ENCODE measurements at regions not wholly inside any gene's neighbourhood (a gene's known extent, or its start where the extent isn't known, plus 50 kb on each side); places are given as distances from the start of the nearest gene placed in this dataset.

GRCh38 chr14:82720946-82721345 is 1187.3 kb upstream of the SEL1L start:
- DNase-seq (ENCODE audit: insufficient read length, low spot score) (no peak), FAIRE-seq (no peak)
- TF ChIP-seq POU2F2 (IDR thresholded peaks at IDR 0.05; ENCODE audit: low read depth, low read length) (no peak), POLR2A (IDR thresholded peaks at IDR 0.05; ENCODE audit: low read depth, low read length) (no peak), POLR2AphosphoS5 (IDR thresholded peaks at IDR 0.05; ENCODE audit: low read depth, low read length) (no peak), SPI1 (IDR thresholded peaks at IDR 0.05; ENCODE audit: low read depth, low read length) (no peak), PAX5 (IDR thresholded peaks at IDR 0.05; ENCODE audit: insufficient read depth, low read length, severe bottlenecking) (no peak), TAF1 (IDR thresholded peaks at IDR 0.05; ENCODE audit: low read depth, low read length) (no peak)

- FAIRE-seq (no peak), DNase-seq (ENCODE audit: insufficient read length, low spot score) (no peak)
- no peak for TF ChIP-seq POLR2A (IDR thresholded peaks at IDR 0.05; ENCODE audit: low read depth, low read length)
- no peak for TF ChIP-seq TAF1 (IDR thresholded peaks at IDR 0.05; ENCODE audit: low read depth, low read length)
These were observed 1190.7 kb upstream of the SEL1L start for GRCh38 chr14:82724316-82724715.

- FAIRE-seq (no peak), DNase-seq (ENCODE audit: insufficient read length, low spot score) (no peak)
- no peak for TF ChIP-seq SPI1 (IDR thresholded peaks at IDR 0.05; ENCODE audit: low read depth, low read length)
- no peak for TF ChIP-seq POLR2AphosphoS5 (IDR thresholded peaks at IDR 0.05; ENCODE audit: low read depth, low read length)
- no peak for TF ChIP-seq POLR2A (IDR thresholded peaks at IDR 0.05; ENCODE audit: low read depth, low read length)
- TF ChIP-seq POU2F2 (IDR thresholded peaks at IDR 0.05; ENCODE audit: low read depth, low read length), result no peak
- no peak for TF ChIP-seq PAX5 (IDR thresholded peaks at IDR 0.05; ENCODE audit: insufficient read depth, low read length, severe bottlenecking)
- no peak for TF ChIP-seq TAF1 (IDR thresholded peaks at IDR 0.05; ENCODE audit: low read depth, low read length)
These were observed 1191.6 kb upstream of the SEL1L start for GRCh38 chr14:82725213-82725612.

- no peak for FAIRE-seq
- TF ChIP-seq PAX5 (IDR thresholded peaks at IDR 0.05; ENCODE audit: insufficient read depth, low read length, severe bottlenecking), result no peak
- DNase-seq (ENCODE audit: insufficient read length, low spot score), result no peak
These were observed 1197.9 kb upstream of the SEL1L start for GRCh38 chr14:82731526-82731925.

- DNase-seq (ENCODE audit: insufficient read length, low spot score), result no peak
- TF ChIP-seq POLR2A (IDR thresholded peaks at IDR 0.05; ENCODE audit: low read depth, low read length) (no peak), PAX5 (IDR thresholded peaks at IDR 0.05; ENCODE audit: insufficient read depth, low read length, severe bottlenecking) (no peak), TAF1 (IDR thresholded peaks at IDR 0.05; ENCODE audit: low read depth, low read length) (no peak), POU2F2 (IDR thresholded peaks at IDR 0.05; ENCODE audit: low read depth, low read length) (no peak), SPI1 (IDR thresholded peaks at IDR 0.05; ENCODE audit: low read depth, low read length) (no peak), POLR2AphosphoS5 (IDR thresholded peaks at IDR 0.05; ENCODE audit: low read depth, low read length) (no peak)
- no peak for FAIRE-seq
These were observed 1206.9 kb upstream of the SEL1L start for GRCh38 chr14:82740547-82740946.

GRCh38 chr14:82755476-82755875 is 1221.8 kb upstream of the SEL1L start:
- no peak for DNase-seq (ENCODE audit: insufficient read length, low spot score)
- FAIRE-seq, result no peak
- TF ChIP-seq POLR2A (IDR thresholded peaks at IDR 0.05; ENCODE audit: low read depth, low read length), result no peak
- no peak for TF ChIP-seq POLR2AphosphoS5 (IDR thresholded peaks at IDR 0.05; ENCODE audit: low read depth, low read length)
- no peak for TF ChIP-seq SPI1 (IDR thresholded peaks at IDR 0.05; ENCODE audit: low read depth, low read length)
- TF ChIP-seq TAF1 (IDR thresholded peaks at IDR 0.05; ENCODE audit: low read depth, low read length), result no peak
- TF ChIP-seq PAX5 (IDR thresholded peaks at IDR 0.05; ENCODE audit: insufficient read depth, low read length, severe bottlenecking), result no peak
- TF ChIP-seq POU2F2 (IDR thresholded peaks at IDR 0.05; ENCODE audit: low read depth, low read length), result no peak

- FAIRE-seq (no peak), DNase-seq (ENCODE audit: insufficient read length, low spot score) (no peak)
- no peak for TF ChIP-seq PAX5 (IDR thresholded peaks at IDR 0.05; ENCODE audit: insufficient read depth, low read length, severe bottlenecking)
- TF ChIP-seq SPI1 (IDR thresholded peaks at IDR 0.05; ENCODE audit: low read depth, low read length), result no peak
- no peak for TF ChIP-seq POLR2AphosphoS5 (IDR thresholded peaks at IDR 0.05; ENCODE audit: low read depth, low read length)
- no peak for TF ChIP-seq POU2F2 (IDR thresholded peaks at IDR 0.05; ENCODE audit: low read depth, low read length)
- no peak for TF ChIP-seq POLR2A (IDR thresholded peaks at IDR 0.05; ENCODE audit: low read depth, low read length)
- no peak for TF ChIP-seq TAF1 (IDR thresholded peaks at IDR 0.05; ENCODE audit: low read depth, low read length)
These were observed 1222.3 kb upstream of the SEL1L start for GRCh38 chr14:82755923-82756322.

- DNase-seq (ENCODE audit: insufficient read length, low spot score), result no peak
- TF ChIP-seq SPI1 (IDR thresholded peaks at IDR 0.05; ENCODE audit: low read depth, low read length) (no peak), POLR2A (IDR thresholded peaks at IDR 0.05; ENCODE audit: low read depth, low read length) (no peak), POU2F2 (IDR thresholded peaks at IDR 0.05; ENCODE audit: low read depth, low read length) (no peak), PAX5 (IDR thresholded peaks at IDR 0.05; ENCODE audit: insufficient read depth, low read length, severe bottlenecking) (no peak), TAF1 (IDR thresholded peaks at IDR 0.05; ENCODE audit: low read depth, low read length) (no peak), POLR2AphosphoS5 (IDR thresholded peaks at IDR 0.05; ENCODE audit: low read depth, low read length) (no peak)
- no peak for FAIRE-seq
These were observed 1224.1 kb upstream of the SEL1L start for GRCh38 chr14:82757776-82758175.

- TF ChIP-seq POLR2AphosphoS5 (IDR thresholded peaks at IDR 0.05; ENCODE audit: low read depth, low read length) (no peak), TAF1 (IDR thresholded peaks at IDR 0.05; ENCODE audit: low read depth, low read length) (no peak), POLR2A (IDR thresholded peaks at IDR 0.05; ENCODE audit: low read depth, low read length) (no peak), SPI1 (IDR thresholded peaks at IDR 0.05; ENCODE audit: low read depth, low read length) (no peak), PAX5 (IDR thresholded peaks at IDR 0.05; ENCODE audit: insufficient read depth, low read length, severe bottlenecking) (no peak), POU2F2 (IDR thresholded peaks at IDR 0.05; ENCODE audit: low read depth, low read length) (no peak)
- DNase-seq (ENCODE audit: insufficient read length, low spot score), result no peak
- no peak for FAIRE-seq
These were observed 1226.0 kb upstream of the SEL1L start for GRCh38 chr14:82759656-82760055.

GRCh38 chr14:82766123-82766522 is 1232.5 kb upstream of the SEL1L start:
- no peak for TF ChIP-seq POLR2A (IDR thresholded peaks at IDR 0.05; ENCODE audit: low read depth, low read length)
- no peak for TF ChIP-seq POU2F2 (IDR thresholded peaks at IDR 0.05; ENCODE audit: low read depth, low read length)
- no peak for TF ChIP-seq POLR2AphosphoS5 (IDR thresholded peaks at IDR 0.05; ENCODE audit: low read depth, low read length)
- no peak for TF ChIP-seq SPI1 (IDR thresholded peaks at IDR 0.05; ENCODE audit: low read depth, low read length)
- no peak for TF ChIP-seq PAX5 (IDR thresholded peaks at IDR 0.05; ENCODE audit: insufficient read depth, low read length, severe bottlenecking)
- no peak for TF ChIP-seq TAF1 (IDR thresholded peaks at IDR 0.05; ENCODE audit: low read depth, low read length)
- FAIRE-seq (no peak), DNase-seq (ENCODE audit: insufficient read length, low spot score) (no peak)

Measured in GM12891 (cell line).